AG09319 (cell line): ENCODE measurements at regions not wholly inside any gene's neighbourhood (a gene's known extent, or its start where the extent isn't known, plus 50 kb on each side); places are given as distances from the start of the nearest gene placed in this dataset.

Experiments used
- DNase-seq: peaks from one replicate; pipeline ENCODE4 v3.0.0-alpha.2; 2010; ENCODE audit warnings: low read depth; ENCODE audit errors: extremely low read depth
- CTCF ChIP-seq: IDR thresholded peaks from 2 replicates; pipeline ENCODE4 v1.5.1; 2011; ENCODE audit warnings: low read depth, mild to moderate bottlenecking, inconsistent platforms, low read length, moderate library complexity

DNA sequence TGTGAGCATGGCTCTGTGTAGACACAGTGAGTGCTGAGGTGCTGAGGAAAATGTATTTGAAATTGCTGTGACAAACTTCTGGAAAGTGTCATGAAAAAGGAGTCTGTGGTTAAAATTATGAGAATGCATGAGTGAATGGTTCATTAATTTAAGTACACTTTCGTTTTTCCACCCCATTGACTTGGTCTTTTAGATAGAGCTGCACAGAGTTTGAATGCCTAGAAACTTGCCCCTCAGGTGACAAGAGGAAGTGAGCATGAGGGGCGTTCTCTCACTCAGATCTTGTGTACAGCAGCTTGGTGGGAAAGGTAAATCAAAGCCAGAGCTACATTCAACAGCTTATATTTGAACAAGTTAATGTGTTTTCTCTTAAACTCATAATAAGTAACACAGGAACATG, 296.8 kb downstream of the WDR72 start:
- no peak for TF ChIP-seq CTCF
- DNase-seq: no peak

- TF ChIP-seq CTCF: no peak
- no peak for DNase-seq
Measured at GRCh38 chr15:53461677-53462076, 297.8 kb downstream of the WDR72 start.

DNA sequence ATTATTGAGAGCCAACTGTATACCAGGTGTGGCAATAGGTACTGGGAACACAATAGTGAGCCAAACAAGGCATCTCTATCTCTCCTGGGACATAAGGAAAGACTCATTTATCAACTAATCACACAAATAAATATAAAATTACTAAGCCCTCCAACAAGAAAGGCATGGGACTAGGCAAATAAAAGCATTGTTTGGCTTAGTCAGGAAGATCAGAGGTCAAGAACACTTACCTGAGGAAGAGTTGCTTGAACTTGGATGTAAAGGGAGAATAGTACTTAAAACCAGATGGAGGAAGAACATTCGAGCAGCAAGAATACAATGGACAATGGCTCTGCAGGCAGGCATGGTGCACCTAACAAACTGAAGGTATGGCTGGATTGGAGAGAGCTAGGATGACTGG, 300.7 kb downstream of the WDR72 start:
- no peak for TF ChIP-seq CTCF
- DNase-seq: no peak

- TF ChIP-seq CTCF: no peak
- DNase-seq: no peak
Measured at GRCh38 chr15:53457479-53457878, 302.0 kb downstream of the WDR72 start.

DNA sequence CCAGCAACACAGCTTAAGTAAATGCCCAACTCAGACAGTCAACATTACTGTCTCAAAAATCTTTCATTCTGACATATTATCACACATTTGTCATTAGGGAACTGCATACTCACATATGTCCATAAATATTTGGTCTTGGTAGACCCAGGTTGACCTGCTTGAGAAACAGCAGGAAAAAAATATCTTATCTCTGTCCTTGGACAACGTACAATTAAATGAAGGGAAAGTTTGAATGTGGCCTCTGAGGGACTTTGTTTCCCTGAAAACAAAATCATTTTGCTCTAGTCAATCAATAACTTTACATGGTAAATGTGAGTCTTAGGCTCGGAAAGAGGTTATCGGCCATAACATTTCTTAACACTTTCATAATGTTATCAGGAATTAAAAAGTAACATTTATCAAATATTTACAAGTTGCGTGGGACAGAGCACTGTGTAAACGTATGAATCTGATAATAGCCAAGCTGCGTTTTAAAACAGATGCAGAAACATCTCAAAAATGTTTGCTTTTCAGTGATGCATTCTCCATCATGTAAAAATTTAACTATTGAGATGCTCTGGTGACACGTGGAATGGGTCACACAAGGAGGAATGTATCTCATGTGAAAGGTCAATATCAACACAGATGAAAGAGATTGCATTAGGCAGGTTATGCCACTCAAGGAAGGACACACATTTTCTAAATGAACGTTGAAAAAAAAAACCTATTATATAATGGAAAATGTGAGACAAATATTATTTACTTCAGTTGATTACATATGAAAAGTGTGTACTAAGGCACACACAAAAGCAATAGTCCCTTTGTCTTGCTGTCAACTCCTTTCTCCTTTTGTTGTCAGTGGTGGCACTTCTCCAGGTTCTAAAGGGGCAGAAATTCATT, 304.4 kb downstream of the WDR72 start:
- TF ChIP-seq CTCF: no peak
- no peak for DNase-seq

- no peak for DNase-seq
- no peak for TF ChIP-seq CTCF
Measured at GRCh38 chr15:53454535-53454842, 305.0 kb downstream of the WDR72 start.

DNA sequence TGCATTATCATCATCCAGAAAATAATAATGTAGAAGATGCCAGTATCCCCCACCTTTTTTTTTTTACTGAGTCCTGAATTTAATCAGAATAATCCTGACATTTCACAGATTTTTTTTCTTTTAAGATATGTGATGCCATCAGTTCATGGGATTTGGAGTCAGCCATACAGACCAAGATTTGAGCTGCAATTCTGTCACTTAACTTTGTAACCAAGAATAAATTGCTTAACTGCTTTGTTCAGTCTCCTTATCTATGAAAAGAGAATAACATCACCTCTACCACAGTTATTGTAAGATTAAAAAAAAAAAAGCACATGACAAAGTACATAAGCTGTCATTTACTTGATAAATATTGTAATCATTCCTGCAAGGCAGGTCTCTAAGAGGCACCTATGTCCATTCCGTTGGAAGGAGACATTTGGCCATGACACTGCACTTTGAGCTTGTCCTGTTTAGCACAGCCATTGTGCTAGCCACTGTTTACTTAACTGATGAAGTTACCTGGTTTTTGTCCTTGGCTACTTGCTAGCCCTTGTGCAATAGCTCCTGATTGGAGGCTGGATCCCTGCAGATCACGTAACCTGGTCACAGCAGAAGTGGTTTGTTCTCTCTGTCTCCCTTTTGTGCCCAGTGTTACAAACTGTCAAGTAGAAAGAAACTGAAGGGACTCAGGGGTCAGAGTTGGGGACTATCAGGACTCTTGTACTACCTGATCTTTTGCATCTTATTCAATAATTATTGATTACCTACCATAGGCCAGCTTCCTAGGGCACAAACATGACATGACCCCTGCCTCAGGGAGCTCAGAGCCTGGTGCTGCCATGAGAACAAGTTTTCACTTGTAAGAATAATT, 306.0 kb downstream of the WDR72 start:
- DNase-seq: no peak

More for the DNA sequence above, 306.0 kb downstream of the WDR72 start:
- no peak for TF ChIP-seq CTCF
